K562 (cell line): ENCODE measurements at regions not wholly inside any gene's neighbourhood (a gene's known extent, or its start where the extent isn't known, plus 50 kb on each side); places are given as distances from the start of the nearest gene placed in this dataset.

ENCODE experiments used
- ATAC-seq: fragments of 200-7000 bp; cut with Tn5 transposase; 3 replicates; pipeline ENCODE4 v1.9.1; 2020; ENCODE audit warnings: moderate library complexity
- BruUV-seq: library from RNA; stranded (reverse); fragments of 400-500 nt; replicated peaks from 2 replicates; lab custom pipeline; 2021; lab: Mats Ljungman, UMichigan
- CTCF ChIA-PET: fragments of 300-600 bp; formaldehyde crosslinking; extraction: SDS; loops from one replicate; lab custom pipeline; 2021; ENCODE audit warnings: low intra/inter-chr PET ratio; lab: Yijun Ruan, JAX
- POLR2A ChIA-PET: fragments of 300-600, 350-650 bp; sonication (Branson Sonifier 250); formaldehyde crosslinking; extraction: SDS; loops from one replicate; lab custom pipeline; 2021; ENCODE audit warnings: antibody characterized with exemption, inconsistent platforms; lab: Yijun Ruan, JAX
- DNase-seq, 4 experiments: peaks; one replicate each; pipeline versions ENCODE4 v3.0.0 to v3.0.0-alpha.2; 2011 to 2018; ENCODE audit warnings: low spot score in 3 of 4, mixed read lengths in 3 of 4; ENCODE audit errors: extremely low read depth in 1 of 4
- FAIRE-seq: peaks from 2 replicates; lab custom pipeline; 2011; peaks lifted over from hg19 to GRCh38; lab: Jason Lieb, UNC
- H2AFZ ChIP-seq: 2 replicates; pipeline ENCODE4 v1.6.0; 2011; ENCODE audit warnings: low read depth, low read length, control low read depth, inconsistent platforms
- H3K27ac ChIP-seq: fragments of 200-600 bp; 3 replicates; pipeline ENCODE4 v1.8.0; 2011; ENCODE audit warnings: low read depth, mild to moderate bottlenecking, control low read depth, inconsistent platforms, low read length, moderate library complexity, mixed read lengths; ENCODE audit errors: extremely low read depth
- H3K27me3 ChIP-seq, 2 experiments: fragments of 300-600 bp in 1 of 2; 2 replicates in 1 of 2; 3 replicates in 1 of 2; pipeline versions ENCODE4 v1.6.0 to v1.8.0; 2011; ENCODE audit warnings: inconsistent platforms in 2 of 2, low read length in 2 of 2, mild to moderate bottlenecking in 1 of 2, mixed read lengths in 1 of 2, moderate library complexity in 1 of 2; ENCODE audit not compliant: control insufficient read depth in 2 of 2, insufficient read depth in 2 of 2
- H3K36me3 ChIP-seq: fragments of 300-600 bp; 3 replicates; pipeline ENCODE4 v1.8.0; 2011; ENCODE audit warnings: mild to moderate bottlenecking, low read length, inconsistent platforms; ENCODE audit not compliant: control insufficient read depth, insufficient read depth
- H3K4me1 ChIP-seq, 2 experiments: fragments of 200-600 bp in 1 of 2; replicated peaks in 1 of 2; 2 replicates in 1 of 2; 3 replicates in 1 of 2; pipeline versions ENCODE4 v1.5.1 to v1.8.0; 2011; ENCODE audit warnings: inconsistent platforms in 2 of 2, low read length in 2 of 2, mild to moderate bottlenecking in 1 of 2, mixed read lengths in 1 of 2, moderate library complexity in 1 of 2; ENCODE audit not compliant: control insufficient read depth in 2 of 2, insufficient read depth in 2 of 2
- H3K4me2 ChIP-seq: 2 replicates; pipeline ENCODE4 v1.6.1; 2011; ENCODE audit warnings: low read length, control low read depth, inconsistent platforms, mixed read lengths; ENCODE audit not compliant: insufficient read depth
- H3K4me3 ChIP-seq: fragments of 200-600 bp; sonication (generic), shearing (Covaris generic); 2 replicates; pipeline ENCODE4 v1.5.1; 2016; ENCODE audit warnings: control low read depth, inconsistent platforms
- H3K79me2 ChIP-seq: fragments of 200-600 bp; 3 replicates; pipeline ENCODE4 v1.8.0; 2011; ENCODE audit warnings: low read length, inconsistent platforms; ENCODE audit not compliant: control insufficient read depth, insufficient read depth
- H3K9ac ChIP-seq, 2 experiments: 2 replicates each; pipeline versions ENCODE4 v1.6.0 to v1.6.1; 2011; ENCODE audit warnings: low read depth in 2 of 2, low read length in 2 of 2, control low read depth in 1 of 2, inconsistent platforms in 1 of 2, mild to moderate bottlenecking in 1 of 2, mixed read lengths in 1 of 2; ENCODE audit not compliant: insufficient read depth in 1 of 2
- H3K9me1 ChIP-seq: one replicate; pipeline ENCODE4 v1.6.0; 2011; ENCODE audit warnings: inconsistent platforms, mild to moderate bottlenecking, low read length, moderate library complexity; ENCODE audit not compliant: control insufficient read depth, insufficient read depth
- H3K9me3 ChIP-seq: replicated peaks from 2 replicates; pipeline ENCODE4 v1.5.1; 2011; ENCODE audit warnings: low read depth, low read length, inconsistent platforms; ENCODE audit not compliant: control insufficient read depth, insufficient read depth
- H4K20me1 ChIP-seq: replicated peaks from 2 replicates; pipeline ENCODE4 v1.6.1; 2011; ENCODE audit warnings: low read length, inconsistent platforms, mixed read lengths; ENCODE audit not compliant: control insufficient read depth, insufficient read depth
- CBFA2T2 ChIP-seq: fragments of 450-650 bp; conservative IDR thresholded peaks from 2 replicates; pipeline ENCODE4 v1.6.1; 2017; ENCODE audit warnings: mild to moderate bottlenecking
- NCOA1 ChIP-seq: fragments of 450-650 bp; IDR thresholded peaks from 2 replicates; pipeline ENCODE4 v1.6.1; 2016; ENCODE audit warnings: low read depth
- NELFE ChIP-seq: IDR thresholded peaks from 2 replicates; pipeline ENCODE4 v1.6.1; 2011; ENCODE audit warnings: mild to moderate bottlenecking; ENCODE audit not compliant: insufficient read depth, insufficient read length
- POLR2G ChIP-seq: fragments of 200-400 bp; formaldehyde crosslinking; IDR thresholded peaks from 2 replicates; pipeline ENCODE4 v1.6.1; 2017; ENCODE audit warnings: low read depth, mild to moderate bottlenecking, antibody characterized with exemption, low read length, moderate library complexity
- TAF15 ChIP-seq: fragments of 200-400 bp; formaldehyde crosslinking; IDR thresholded peaks from 2 replicates; pipeline ENCODE4 v1.6.1; 2017; ENCODE audit warnings: mild to moderate bottlenecking, low read depth, low read length, moderate library complexity
- TGIF2 ChIP-seq: sonication (generic); formaldehyde crosslinking; IDR thresholded peaks from 2 replicates; pipeline ENCODE4 v1.8.1; 2022; ENCODE audit warnings: mild to moderate bottlenecking, missing genetic modification reagents, moderate library complexity
- U2AF1 ChIP-seq: fragments of 200-400 bp; formaldehyde crosslinking; optimal IDR thresholded peaks from 2 replicates; pipeline ENCODE3; 2017; ENCODE audit warnings: mild to moderate bottlenecking, low read depth, low read length, moderate library complexity
- YBX1 ChIP-seq: fragments of 450-650 bp; IDR thresholded peaks from 2 replicates; pipeline ENCODE4 v1.7.1; 2016; ENCODE audit warnings: mild to moderate bottlenecking
- ZNF507 ChIP-seq: conservative IDR thresholded peaks from 2 replicates; pipeline ENCODE4 v1.6.1; 2017; ENCODE audit warnings: missing genetic modification characterization, missing compliant biosample characterization
- ZSCAN32 ChIP-seq: fragments of 450-650 bp; formaldehyde crosslinking; IDR thresholded peaks from 2 replicates; pipeline ENCODE4 v1.4.0; 2020; ENCODE audit warnings: mild to moderate bottlenecking, moderate library complexity
- WGBS: fragments of 100-300 bp; shearing (Covaris generic); methylation state at CpG from one replicate; pipeline ENCODE4 v1.1.6; 2016; ENCODE audit warnings: low coverage, mixed read lengths; ENCODE audit not compliant: insufficient coverage; ENCODE audit errors: missing lambda C conversion rate; 5-methylcytosine and 5-hydroxymethylcytosine counted together
- in situ Hi-C: fragments of 300-500 bp; cut with MboI; formaldehyde crosslinking; loops from 4 replicates; pipeline ENCODE4 v1.15.0; 2018; ENCODE audit warnings: inconsistent platforms, mixed read lengths
- intact Hi-C: fragments of 100-400 bp; cut with micrococcal nuclease; formaldehyde crosslinking; loops from 2 replicates; pipeline ENCODE4 v1.14.2; 2022
- TF ChIP-seq, protein P1 (sequence below): IDR thresholded peaks from 3 replicates; pipeline ENCODE4 v1.6.1; 2011; ENCODE audit warnings: borderline replicate concordance, mild to moderate bottlenecking; ENCODE audit not compliant: insufficient read length, insufficient read depth
- TF ChIP-seq, protein P2 (sequence below), 2 experiments: fragments of 200-800 bp in 1 of 2; sonication (Bioruptor generic) in 1 of 2; sonication (generic) in 1 of 2; formaldehyde crosslinking in 1 of 2; IDR thresholded peaks in 1 of 2; conservative IDR thresholded peaks in 1 of 2; 2 replicates each; pipeline versions ENCODE4 v1.5.0 to v1.6.1; 2016 to 2020; ENCODE audit warnings: missing compliant biosample characterization in 1 of 2, missing genetic modification characterization in 1 of 2, missing genetic modification reagents in 1 of 2
- TF ChIP-seq, protein P3 (sequence below): fragments of 250-450 bp; sonication (Bioruptor Pico); IDR thresholded peaks from 2 replicates; pipeline ENCODE4 v1.8.0; 2022; ENCODE audit warnings: inconsistent platforms
- TF ChIP-seq, protein P4 (sequence below): fragments of 450-650 bp; IDR thresholded peaks from 2 replicates; pipeline ENCODE4 v1.6.1; 2016; ENCODE audit warnings: mild to moderate bottlenecking

DNA sequence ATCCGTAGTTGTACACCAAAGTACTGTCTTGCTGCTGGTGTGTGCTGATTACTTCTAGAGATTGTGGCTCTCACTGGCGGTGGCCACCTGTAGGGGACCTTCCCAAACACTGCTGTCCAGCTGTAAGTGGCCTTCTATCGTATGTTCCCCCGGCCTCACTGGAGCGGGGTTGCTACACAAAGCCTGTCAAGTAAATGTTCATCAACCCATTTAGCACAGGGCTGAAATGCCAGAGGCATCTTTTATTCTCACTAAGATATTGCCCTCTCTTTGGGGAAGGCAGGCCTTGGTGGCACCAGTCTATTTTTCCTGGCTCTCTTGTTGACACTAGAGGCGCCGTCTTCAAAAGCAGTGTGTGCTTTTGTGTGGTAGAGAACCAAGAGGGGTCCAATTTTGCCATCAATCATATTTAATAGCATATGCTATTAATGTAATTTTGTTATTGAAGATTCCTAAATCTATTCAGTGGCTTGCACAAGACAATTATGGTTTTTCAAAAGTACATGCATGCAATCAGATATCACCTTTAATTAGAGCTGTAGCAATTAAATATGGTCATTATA, 514.4 kb upstream of the SALL1 start:
- H3K4me1 ChIP-seq, result no peaks in the 10 kb centered on the region
- WGBS, result 0% methylated on average over 7 of the region's 7 CpGs
- H3K9ac ChIP-seq, result no peak overlapping the region
- H3K79me2 ChIP-seq, result no peaks in the 10 kb centered on the region
- intact Hi-C loops, result no loop called here
- POLR2A ChIA-PET, result no interaction called here
- no peaks in the 10 kb centered on the region for H4K20me1 ChIP-seq
- H3K9me1 ChIP-seq, result no peaks in the 10 kb centered on the region
- H3K36me3 ChIP-seq, result no peaks in the 10 kb centered on the region
- H3K27ac ChIP-seq, result no peak overlapping the region
- H2AFZ ChIP-seq, result no peak overlapping the region
- FAIRE-seq (no peak), ATAC-seq (no peak), DNase-seq (no peak)
- H3K9me3 ChIP-seq, result no peaks in the 10 kb centered on the region
- no peak overlapping the region for H3K4me3 ChIP-seq
- no peak overlapping the region for H3K4me2 ChIP-seq
- in situ Hi-C loops, result no loop called here
- CTCF ChIA-PET, result no interaction called here
- no peaks in the 10 kb centered on the region for H3K27me3 ChIP-seq
- TF ChIP-seq NELFE (no peak), ZNF507 (tag) (no peak), ZSCAN32 (CRISPR knock-in tag) (no peak), TGIF2 (CRISPR knock-in tag) (no peak), TAF15 (no peak), CBFA2T2 (no peak), NCOA1 (no peak), YBX1 (no peak), U2AF1 (no peak), POLR2G (no peak)
- TF ChIP-seq, protein P1, sequence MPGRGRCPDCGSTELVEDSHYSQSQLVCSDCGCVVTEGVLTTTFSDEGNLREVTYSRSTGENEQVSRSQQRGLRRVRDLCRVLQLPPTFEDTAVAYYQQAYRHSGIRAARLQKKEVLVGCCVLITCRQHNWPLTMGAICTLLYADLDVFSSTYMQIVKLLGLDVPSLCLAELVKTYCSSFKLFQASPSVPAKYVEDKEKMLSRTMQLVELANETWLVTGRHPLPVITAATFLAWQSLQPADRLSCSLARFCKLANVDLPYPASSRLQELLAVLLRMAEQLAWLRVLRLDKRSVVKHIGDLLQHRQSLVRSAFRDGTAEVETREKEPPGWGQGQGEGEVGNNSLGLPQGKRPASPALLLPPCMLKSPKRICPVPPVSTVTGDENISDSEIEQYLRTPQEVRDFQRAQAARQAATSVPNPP, result no peak
- TF ChIP-seq, protein P2, sequence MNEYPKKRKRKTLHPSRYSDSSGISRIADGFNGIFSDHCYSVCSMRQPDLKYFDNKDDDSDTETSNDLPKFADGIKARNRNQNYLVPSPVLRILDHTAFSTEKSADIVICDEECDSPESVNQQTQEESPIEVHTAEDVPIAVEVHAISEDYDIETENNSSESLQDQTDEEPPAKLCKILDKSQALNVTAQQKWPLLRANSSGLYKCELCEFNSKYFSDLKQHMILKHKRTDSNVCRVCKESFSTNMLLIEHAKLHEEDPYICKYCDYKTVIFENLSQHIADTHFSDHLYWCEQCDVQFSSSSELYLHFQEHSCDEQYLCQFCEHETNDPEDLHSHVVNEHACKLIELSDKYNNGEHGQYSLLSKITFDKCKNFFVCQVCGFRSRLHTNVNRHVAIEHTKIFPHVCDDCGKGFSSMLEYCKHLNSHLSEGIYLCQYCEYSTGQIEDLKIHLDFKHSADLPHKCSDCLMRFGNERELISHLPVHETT (CRISPR knock-in tag; conservative IDR thresholded peaks at IDR 0.05 in 1 of 2, IDR thresholded peaks at IDR 0.05 in 1 of 2), result no peak
- TF ChIP-seq, protein P3, sequence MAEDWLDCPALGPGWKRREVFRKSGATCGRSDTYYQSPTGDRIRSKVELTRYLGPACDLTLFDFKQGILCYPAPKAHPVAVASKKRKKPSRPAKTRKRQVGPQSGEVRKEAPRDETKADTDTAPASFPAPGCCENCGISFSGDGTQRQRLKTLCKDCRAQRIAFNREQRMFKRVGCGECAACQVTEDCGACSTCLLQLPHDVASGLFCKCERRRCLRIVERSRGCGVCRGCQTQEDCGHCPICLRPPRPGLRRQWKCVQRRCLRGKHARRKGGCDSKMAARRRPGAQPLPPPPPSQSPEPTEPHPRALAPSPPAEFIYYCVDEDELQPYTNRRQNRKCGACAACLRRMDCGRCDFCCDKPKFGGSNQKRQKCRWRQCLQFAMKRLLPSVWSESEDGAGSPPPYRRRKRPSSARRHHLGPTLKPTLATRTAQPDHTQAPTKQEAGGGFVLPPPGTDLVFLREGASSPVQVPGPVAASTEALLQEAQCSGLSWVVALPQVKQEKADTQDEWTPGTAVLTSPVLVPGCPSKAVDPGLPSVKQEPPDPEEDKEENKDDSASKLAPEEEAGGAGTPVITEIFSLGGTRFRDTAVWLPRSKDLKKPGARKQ, result no peak
- TF ChIP-seq, protein P4, sequence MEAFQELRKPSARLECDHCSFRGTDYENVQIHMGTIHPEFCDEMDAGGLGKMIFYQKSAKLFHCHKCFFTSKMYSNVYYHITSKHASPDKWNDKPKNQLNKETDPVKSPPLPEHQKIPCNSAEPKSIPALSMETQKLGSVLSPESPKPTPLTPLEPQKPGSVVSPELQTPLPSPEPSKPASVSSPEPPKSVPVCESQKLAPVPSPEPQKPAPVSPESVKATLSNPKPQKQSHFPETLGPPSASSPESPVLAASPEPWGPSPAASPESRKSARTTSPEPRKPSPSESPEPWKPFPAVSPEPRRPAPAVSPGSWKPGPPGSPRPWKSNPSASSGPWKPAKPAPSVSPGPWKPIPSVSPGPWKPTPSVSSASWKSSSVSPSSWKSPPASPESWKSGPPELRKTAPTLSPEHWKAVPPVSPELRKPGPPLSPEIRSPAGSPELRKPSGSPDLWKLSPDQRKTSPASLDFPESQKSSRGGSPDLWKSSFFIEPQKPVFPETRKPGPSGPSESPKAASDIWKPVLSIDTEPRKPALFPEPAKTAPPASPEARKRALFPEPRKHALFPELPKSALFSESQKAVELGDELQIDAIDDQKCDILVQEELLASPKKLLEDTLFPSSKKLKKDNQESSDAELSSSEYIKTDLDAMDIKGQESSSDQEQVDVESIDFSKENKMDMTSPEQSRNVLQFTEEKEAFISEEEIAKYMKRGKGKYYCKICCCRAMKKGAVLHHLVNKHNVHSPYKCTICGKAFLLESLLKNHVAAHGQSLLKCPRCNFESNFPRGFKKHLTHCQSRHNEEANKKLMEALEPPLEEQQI, result no peak
- BruUV-seq, result no TSS peak
